ENCODE measurements at regions not wholly inside any gene's neighbourhood (a gene's known extent, or its start where the extent isn't known, plus 50 kb on each side); places are given as distances from the start of the nearest gene placed in this dataset.

DNA sequence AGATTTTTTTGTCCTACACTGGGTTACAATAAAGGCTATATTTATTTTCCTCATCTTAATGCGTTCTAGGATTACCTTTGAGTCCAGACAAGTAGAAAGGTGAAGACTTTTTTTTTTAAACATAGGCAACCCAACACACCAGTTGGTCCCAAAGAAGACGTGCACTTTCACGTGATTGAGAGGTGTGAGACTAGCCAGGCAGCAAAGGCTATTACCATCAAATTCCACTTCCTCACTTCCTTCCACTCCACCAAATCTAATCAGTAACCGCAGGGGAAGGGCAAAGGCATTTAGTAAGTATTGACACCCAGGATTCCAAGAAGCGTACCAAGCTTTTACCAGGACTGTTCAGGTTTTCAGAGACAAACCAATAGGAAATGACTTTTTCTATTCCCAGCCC, 109.3 kb downstream of the APIP start (continued):
- TF ChIP-seq, protein P1, sequence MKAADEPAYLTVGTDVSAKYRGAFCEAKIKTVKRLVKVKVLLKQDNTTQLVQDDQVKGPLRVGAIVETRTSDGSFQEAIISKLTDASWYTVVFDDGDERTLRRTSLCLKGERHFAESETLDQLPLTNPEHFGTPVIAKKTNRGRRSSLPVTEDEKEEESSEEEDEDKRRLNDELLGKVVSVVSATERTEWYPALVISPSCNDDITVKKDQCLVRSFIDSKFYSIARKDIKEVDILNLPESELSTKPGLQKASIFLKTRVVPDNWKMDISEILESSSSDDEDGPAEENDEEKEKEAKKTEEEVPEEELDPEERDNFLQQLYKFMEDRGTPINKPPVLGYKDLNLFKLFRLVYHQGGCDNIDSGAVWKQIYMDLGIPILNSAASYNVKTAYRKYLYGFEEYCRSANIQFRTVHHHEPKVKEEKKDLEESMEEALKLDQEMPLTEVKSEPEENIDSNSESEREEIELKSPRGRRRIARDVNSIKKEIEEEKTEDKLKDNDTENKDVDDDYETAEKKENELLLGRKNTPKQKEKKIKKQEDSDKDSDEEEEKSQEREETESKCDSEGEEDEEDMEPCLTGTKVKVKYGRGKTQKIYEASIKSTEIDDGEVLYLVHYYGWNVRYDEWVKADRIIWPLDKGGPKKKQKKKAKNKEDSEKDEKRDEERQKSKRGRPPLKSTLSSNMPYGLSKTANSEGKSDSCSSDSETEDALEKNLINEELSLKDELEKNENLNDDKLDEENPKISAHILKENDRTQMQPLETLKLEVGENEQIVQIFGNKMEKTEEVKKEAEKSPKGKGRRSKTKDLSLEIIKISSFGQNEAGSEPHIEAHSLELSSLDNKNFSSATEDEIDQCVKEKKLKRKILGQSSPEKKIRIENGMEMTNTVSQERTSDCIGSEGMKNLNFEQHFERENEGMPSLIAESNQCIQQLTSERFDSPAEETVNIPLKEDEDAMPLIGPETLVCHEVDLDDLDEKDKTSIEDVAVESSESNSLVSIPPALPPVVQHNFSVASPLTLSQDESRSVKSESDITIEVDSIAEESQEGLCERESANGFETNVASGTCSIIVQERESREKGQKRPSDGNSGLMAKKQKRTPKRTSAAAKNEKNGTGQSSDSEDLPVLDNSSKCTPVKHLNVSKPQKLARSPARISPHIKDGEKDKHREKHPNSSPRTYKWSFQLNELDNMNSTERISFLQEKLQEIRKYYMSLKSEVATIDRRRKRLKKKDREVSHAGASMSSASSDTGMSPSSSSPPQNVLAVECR (CRISPR knock-in tag; IDR thresholded peaks at IDR 0.05; ENCODE audit: borderline replicate concordance) = no peak
- no peak for TF ChIP-seq ZNF841 (CRISPR knock-in tag; IDR thresholded peaks at IDR 0.05; ENCODE audit: borderline replicate concordance)
- no peak for TF ChIP-seq ARNTL (CRISPR knock-in tag; IDR thresholded peaks at IDR 0.05)

DNA sequence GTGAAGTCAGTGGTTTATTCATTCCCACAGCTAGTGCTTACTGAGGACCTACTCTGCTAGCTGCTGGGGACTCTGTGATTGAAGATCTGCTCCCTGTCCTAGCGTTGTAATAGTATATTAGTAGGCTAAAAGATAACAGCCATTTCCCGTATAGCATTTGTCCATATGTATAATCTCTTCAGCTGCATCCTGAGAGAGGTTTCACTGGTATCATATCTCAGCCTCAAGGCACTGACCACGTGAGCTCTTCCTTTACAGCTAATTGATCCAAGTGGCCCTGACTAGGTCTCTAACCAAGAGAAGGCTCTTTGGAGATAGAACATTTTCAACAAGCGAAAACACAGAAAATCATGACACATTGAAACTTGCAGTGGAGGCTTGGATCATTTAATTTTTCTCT, 110.2 kb downstream of the APIP start:
- DNase-seq (ENCODE audit: low spot score) (no peak), FAIRE-seq (no peak), ATAC-seq (no peak)
- 91% methylated on average over 4 of the region's 4 CpGs for WGBS (ENCODE audit: low lambda C conversion rate)
- no peak overlapping the region for H3K27ac ChIP-seq (ENCODE audit: extremely low read length, insufficient read depth, low read length)
- no TSS peak for BruUV-seq (replicated peaks)
- H4K20me1 ChIP-seq (ENCODE audit: insufficient read depth, low read length) = no peaks in the 10 kb centered on the region
- in situ Hi-C loops (cut with HindIII; ENCODE audit: extremely low pct_ligation_motif_present, low pct_unique_long_range_greater_than_20kb) = no loop called here
- intact Hi-C loops (cut with micrococcal nuclease; ENCODE audit: unreplicated experiment) = no loop called here
- ChIA-PET POLR2A (no interaction called here), CTCF (ENCODE audit: low intra/inter-chr PET ratio, low total read pairs) (no interaction called here)
- H3K9ac ChIP-seq (ENCODE audit: insufficient read depth, low read depth, low read length) = no peak overlapping the region
- peaks cover 11% of the 10 kb centered on the region for H3K4me1 ChIP-seq (ENCODE audit: insufficient read depth, low read length)
- no peaks in the 10 kb centered on the region for H3K79me2 ChIP-seq (ENCODE audit: insufficient read depth, low read length)
- H3K4me2 ChIP-seq (ENCODE audit: low read depth, low read length) = no peak overlapping the region
- no peak overlapping the region for H2AFZ ChIP-seq (ENCODE audit: low read length)
- H3K4me3 ChIP-seq (replicated peaks in 1 of 3; ENCODE audit: insufficient read depth in 1 of 3, low read depth in 2 of 3, low read length in 3 of 3) = no peak overlapping the region
- no peaks in the 10 kb centered on the region for H3K9me3 ChIP-seq (ENCODE audit: low read length)
- H3K27me3 ChIP-seq (ENCODE audit: control insufficient read depth in 1 of 2, insufficient read depth in 2 of 2, low read length in 2 of 2) = no peaks in the 10 kb centered on the region
- H3K36me3 ChIP-seq (replicated peaks in 1 of 2; ENCODE audit: control insufficient read depth in 1 of 2, insufficient read depth in 2 of 2, low read length in 2 of 2) = no peaks in the 10 kb centered on the region
- TF ChIP-seq HES4 (CRISPR knock-in tag; IDR thresholded peaks at IDR 0.05; ENCODE audit: borderline replicate concordance) (no peak), ZNF775 (CRISPR knock-in tag; IDR thresholded peaks at IDR 0.05; ENCODE audit: borderline replicate concordance) (no peak), HIVEP1 (CRISPR knock-in tag; IDR thresholded peaks at IDR 0.05) (no peak), ZNF792 (CRISPR knock-in tag; IDR thresholded peaks at IDR 0.05) (no peak), HDAC2 (CRISPR knock-in tag; IDR thresholded peaks at IDR 0.05) (no peak), ZBTB7B (CRISPR knock-in tag; IDR thresholded peaks at IDR 0.05) (no peak), THYN1 (CRISPR knock-in tag; IDR thresholded peaks at IDR 0.05; ENCODE audit: borderline replicate concordance, low read depth) (no peak), ZNF777 (CRISPR knock-in tag; IDR thresholded peaks at IDR 0.05) (no peak), ZFAT (CRISPR knock-in tag; conservative IDR thresholded peaks at IDR 0.05) (no peak), MIER2 (CRISPR knock-in tag; IDR thresholded peaks at IDR 0.05) (no peak), HOXA9 (CRISPR knock-in tag; IDR thresholded peaks at IDR 0.05; ENCODE audit: borderline replicate concordance) (no peak), POLR2AphosphoS5 (IDR thresholded peaks at IDR 0.05; ENCODE audit: low read depth, low read length) (no peak)
- TF ChIP-seq, protein P2, sequence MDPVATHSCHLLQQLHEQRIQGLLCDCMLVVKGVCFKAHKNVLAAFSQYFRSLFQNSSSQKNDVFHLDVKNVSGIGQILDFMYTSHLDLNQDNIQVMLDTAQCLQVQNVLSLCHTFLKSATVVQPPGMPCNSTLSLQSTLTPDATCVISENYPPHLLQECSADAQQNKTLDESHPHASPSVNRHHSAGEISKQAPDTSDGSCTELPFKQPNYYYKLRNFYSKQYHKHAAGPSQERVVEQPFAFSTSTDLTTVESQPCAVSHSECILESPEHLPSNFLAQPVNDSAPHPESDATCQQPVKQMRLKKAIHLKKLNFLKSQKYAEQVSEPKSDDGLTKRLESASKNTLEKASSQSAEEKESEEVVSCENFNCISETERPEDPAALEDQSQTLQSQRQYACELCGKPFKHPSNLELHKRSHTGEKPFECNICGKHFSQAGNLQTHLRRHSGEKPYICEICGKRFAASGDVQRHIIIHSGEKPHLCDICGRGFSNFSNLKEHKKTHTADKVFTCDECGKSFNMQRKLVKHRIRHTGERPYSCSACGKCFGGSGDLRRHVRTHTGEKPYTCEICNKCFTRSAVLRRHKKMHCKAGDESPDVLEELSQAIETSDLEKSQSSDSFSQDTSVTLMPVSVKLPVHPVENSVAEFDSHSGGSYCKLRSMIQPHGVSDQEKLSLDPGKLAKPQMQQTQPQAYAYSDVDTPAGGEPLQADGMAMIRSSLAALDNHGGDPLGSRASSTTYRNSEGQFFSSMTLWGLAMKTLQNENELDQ (CRISPR knock-in tag; IDR thresholded peaks at IDR 0.05; ENCODE audit: borderline replicate concordance) = no peak
- TF ChIP-seq, protein P3, sequence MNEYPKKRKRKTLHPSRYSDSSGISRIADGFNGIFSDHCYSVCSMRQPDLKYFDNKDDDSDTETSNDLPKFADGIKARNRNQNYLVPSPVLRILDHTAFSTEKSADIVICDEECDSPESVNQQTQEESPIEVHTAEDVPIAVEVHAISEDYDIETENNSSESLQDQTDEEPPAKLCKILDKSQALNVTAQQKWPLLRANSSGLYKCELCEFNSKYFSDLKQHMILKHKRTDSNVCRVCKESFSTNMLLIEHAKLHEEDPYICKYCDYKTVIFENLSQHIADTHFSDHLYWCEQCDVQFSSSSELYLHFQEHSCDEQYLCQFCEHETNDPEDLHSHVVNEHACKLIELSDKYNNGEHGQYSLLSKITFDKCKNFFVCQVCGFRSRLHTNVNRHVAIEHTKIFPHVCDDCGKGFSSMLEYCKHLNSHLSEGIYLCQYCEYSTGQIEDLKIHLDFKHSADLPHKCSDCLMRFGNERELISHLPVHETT (CRISPR knock-in tag; conservative IDR thresholded peaks at IDR 0.05) = no peak
